GM23338 (cell line): ENCODE measurements at regions not wholly inside any gene's neighbourhood (a gene's known extent, or its start where the extent isn't known, plus 50 kb on each side); places are given as distances from the start of the nearest gene placed in this dataset.
A peak's percentile ranks its signal among the peaks of the same experiment; 100 is the strongest.

Experiments used
- ATAC-seq: fragments of 200-7000 bp; cut with Tn5 transposase; 3 replicates; pipeline ENCODE4 v1.9.1; 2020
- DNase-seq: peaks from one replicate; pipeline ENCODE4 v3.0.0-alpha.2; 2015; ENCODE audit warnings: low spot score
- H2AFZ ChIP-seq: fragments of 200-600 bp; sonication (generic); 2 replicates; pipeline ENCODE4 v1.8.0; 2016; ENCODE audit warnings: antibody characterized with exemption, mild to moderate bottlenecking, moderate library complexity
- H3F3A ChIP-seq: fragments of 200-600 bp; sonication (generic); replicated peaks from 2 replicates; pipeline ENCODE4 v1.8.0; 2017; ENCODE audit warnings: antibody characterized with exemption, mixed run types, low read depth
- H3K27ac ChIP-seq: fragments of 200-600 bp; sonication (generic); 2 replicates; pipeline ENCODE4 v1.6.1; 2016; ENCODE audit warnings: low read depth
- H3K27me3 ChIP-seq: fragments of 200-600 bp; sonication (generic); 2 replicates; pipeline ENCODE4 v1.8.0; 2016; ENCODE audit warnings: mild to moderate bottlenecking, mixed run types, moderate library complexity; ENCODE audit not compliant: insufficient read depth
- H3K36me3 ChIP-seq: fragments of 200-600 bp; sonication (generic); 2 replicates; pipeline ENCODE4 v1.8.0; 2016; ENCODE audit warnings: mild to moderate bottlenecking; ENCODE audit not compliant: insufficient read depth
- H3K4me1 ChIP-seq: fragments of 200-600 bp; sonication (generic); 2 replicates; pipeline ENCODE4 v1.8.0; 2016; ENCODE audit warnings: mild to moderate bottlenecking, moderate library complexity; ENCODE audit not compliant: insufficient read depth
- H3K4me2 ChIP-seq: fragments of 200-600 bp; sonication (generic); 2 replicates; pipeline ENCODE4 v1.7.1; 2017; ENCODE audit warnings: mixed run types
- H3K4me3 ChIP-seq: fragments of 200-600 bp; sonication (generic); 2 replicates; pipeline ENCODE4 v1.6.1; 2016; ENCODE audit warnings: mixed run types
- H3K79me2 ChIP-seq: fragments of 200-600 bp; sonication (generic); replicated peaks from 2 replicates; pipeline ENCODE4 v1.8.0; 2017; ENCODE audit warnings: mild to moderate bottlenecking; ENCODE audit not compliant: insufficient read depth
- H3K9me2 ChIP-seq: fragments of 200-600 bp; sonication (generic); 2 replicates; pipeline ENCODE4 v1.8.0; 2017; ENCODE audit not compliant: insufficient read depth
- H4K20me1 ChIP-seq: fragments of 200-600 bp; sonication (generic); replicated peaks from 2 replicates; pipeline ENCODE4 v1.8.0; 2017; ENCODE audit warnings: mild to moderate bottlenecking; ENCODE audit not compliant: insufficient read depth
- H3K27ac Mint-ChIP-seq: 2 replicates; pipeline ENCODE4 v1.8.0; 2020; ENCODE audit warnings: inconsistent platforms, mild to moderate bottlenecking, moderate library complexity, mixed read lengths
- H3K27me3 Mint-ChIP-seq: 3 replicates; pipeline ENCODE4 v1.8.0; 2022; ENCODE audit warnings: low read depth, mild to moderate bottlenecking, moderate library complexity, mixed read lengths, inconsistent platforms; ENCODE audit not compliant: insufficient read depth, poor library complexity
- H3K36me3 Mint-ChIP-seq: 3 replicates; pipeline ENCODE4 v1.8.0; 2021; ENCODE audit warnings: low read depth, mild to moderate bottlenecking, inconsistent platforms, moderate library complexity, mixed read lengths
- H3K4me1 Mint-ChIP-seq: 3 replicates; pipeline ENCODE4 v1.8.0; 2020; ENCODE audit warnings: mild to moderate bottlenecking, inconsistent platforms, mixed read lengths
- H3K4me3 Mint-ChIP-seq: 3 replicates; pipeline ENCODE4 v1.8.0; 2021; ENCODE audit warnings: moderate library complexity, mild to moderate bottlenecking, inconsistent platforms, mixed read lengths
- H3K9me3 Mint-ChIP-seq: 3 replicates; pipeline ENCODE4 v1.8.0; 2020; ENCODE audit warnings: moderate library complexity, mild to moderate bottlenecking, inconsistent platforms, mixed read lengths
- CREB1 ChIP-seq: fragments of 250-450 bp; sonication (Bioruptor Pico); IDR thresholded peaks from 2 replicates; pipeline ENCODE4 v1.5.0; 2020; ENCODE audit warnings: low read depth, mild to moderate bottlenecking, moderate library complexity
- ETS1 ChIP-seq: IDR thresholded peaks from 2 replicates; pipeline ENCODE4 v1.6.1; 2016; ENCODE audit warnings: antibody characterized with exemption
- EZH2 ChIP-seq: fragments of 200-600 bp; sonication (generic); IDR thresholded peaks from one replicate; pipeline ENCODE4 v1.8.0; 2017; ENCODE audit warnings: antibody characterized with exemption, mild to moderate bottlenecking, low read depth; ENCODE audit not compliant: unreplicated experiment
- JUNB ChIP-seq: IDR thresholded peaks from one replicate; pipeline ENCODE4 v1.6.1; 2016; ENCODE audit warnings: antibody characterized with exemption; ENCODE audit not compliant: unreplicated experiment
- NANOG ChIP-seq: IDR thresholded peaks from 2 replicates; pipeline ENCODE4 v1.6.1; 2016; ENCODE audit warnings: antibody characterized with exemption, borderline replicate concordance
- POLR2AphosphoS5 ChIP-seq: IDR thresholded peaks from 2 replicates; pipeline ENCODE4 v1.6.1; 2016; ENCODE audit warnings: antibody characterized with exemption, low read depth
- ZNF331 ChIP-seq: fragments of 250-450 bp; sonication (Bioruptor Pico); IDR thresholded peaks from 2 replicates; pipeline ENCODE4 v1.5.0; 2020; ENCODE audit warnings: low read depth, mild to moderate bottlenecking, moderate library complexity
- TF ChIP-seq, protein P1 (sequence below): fragments of 250-450 bp; sonication (Bioruptor Pico); IDR thresholded peaks from 2 replicates; pipeline ENCODE4 v1.5.0; 2020; ENCODE audit warnings: mild to moderate bottlenecking, moderate library complexity

DNA sequence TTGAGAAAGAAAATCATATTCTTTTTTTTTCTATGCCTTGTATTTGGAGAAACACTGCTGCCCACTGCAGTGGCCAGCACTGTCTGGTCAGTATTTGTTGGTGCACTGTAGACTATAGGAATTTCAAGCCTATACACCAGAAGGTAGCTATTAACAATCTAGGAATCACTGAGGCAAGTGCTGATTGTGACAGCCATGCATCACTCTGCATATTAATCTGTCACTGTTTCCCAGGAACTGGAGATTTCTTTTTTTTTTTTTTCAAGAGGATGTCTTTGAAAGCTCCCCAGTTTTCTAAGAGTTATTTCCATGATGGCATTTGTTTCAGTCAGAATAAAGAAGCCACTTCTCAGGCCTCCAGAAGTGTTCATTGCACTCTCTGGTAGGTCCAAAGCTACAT is 737.8 kb upstream of the PTBP2 start (continued):
- TF ChIP-seq, protein P1, sequence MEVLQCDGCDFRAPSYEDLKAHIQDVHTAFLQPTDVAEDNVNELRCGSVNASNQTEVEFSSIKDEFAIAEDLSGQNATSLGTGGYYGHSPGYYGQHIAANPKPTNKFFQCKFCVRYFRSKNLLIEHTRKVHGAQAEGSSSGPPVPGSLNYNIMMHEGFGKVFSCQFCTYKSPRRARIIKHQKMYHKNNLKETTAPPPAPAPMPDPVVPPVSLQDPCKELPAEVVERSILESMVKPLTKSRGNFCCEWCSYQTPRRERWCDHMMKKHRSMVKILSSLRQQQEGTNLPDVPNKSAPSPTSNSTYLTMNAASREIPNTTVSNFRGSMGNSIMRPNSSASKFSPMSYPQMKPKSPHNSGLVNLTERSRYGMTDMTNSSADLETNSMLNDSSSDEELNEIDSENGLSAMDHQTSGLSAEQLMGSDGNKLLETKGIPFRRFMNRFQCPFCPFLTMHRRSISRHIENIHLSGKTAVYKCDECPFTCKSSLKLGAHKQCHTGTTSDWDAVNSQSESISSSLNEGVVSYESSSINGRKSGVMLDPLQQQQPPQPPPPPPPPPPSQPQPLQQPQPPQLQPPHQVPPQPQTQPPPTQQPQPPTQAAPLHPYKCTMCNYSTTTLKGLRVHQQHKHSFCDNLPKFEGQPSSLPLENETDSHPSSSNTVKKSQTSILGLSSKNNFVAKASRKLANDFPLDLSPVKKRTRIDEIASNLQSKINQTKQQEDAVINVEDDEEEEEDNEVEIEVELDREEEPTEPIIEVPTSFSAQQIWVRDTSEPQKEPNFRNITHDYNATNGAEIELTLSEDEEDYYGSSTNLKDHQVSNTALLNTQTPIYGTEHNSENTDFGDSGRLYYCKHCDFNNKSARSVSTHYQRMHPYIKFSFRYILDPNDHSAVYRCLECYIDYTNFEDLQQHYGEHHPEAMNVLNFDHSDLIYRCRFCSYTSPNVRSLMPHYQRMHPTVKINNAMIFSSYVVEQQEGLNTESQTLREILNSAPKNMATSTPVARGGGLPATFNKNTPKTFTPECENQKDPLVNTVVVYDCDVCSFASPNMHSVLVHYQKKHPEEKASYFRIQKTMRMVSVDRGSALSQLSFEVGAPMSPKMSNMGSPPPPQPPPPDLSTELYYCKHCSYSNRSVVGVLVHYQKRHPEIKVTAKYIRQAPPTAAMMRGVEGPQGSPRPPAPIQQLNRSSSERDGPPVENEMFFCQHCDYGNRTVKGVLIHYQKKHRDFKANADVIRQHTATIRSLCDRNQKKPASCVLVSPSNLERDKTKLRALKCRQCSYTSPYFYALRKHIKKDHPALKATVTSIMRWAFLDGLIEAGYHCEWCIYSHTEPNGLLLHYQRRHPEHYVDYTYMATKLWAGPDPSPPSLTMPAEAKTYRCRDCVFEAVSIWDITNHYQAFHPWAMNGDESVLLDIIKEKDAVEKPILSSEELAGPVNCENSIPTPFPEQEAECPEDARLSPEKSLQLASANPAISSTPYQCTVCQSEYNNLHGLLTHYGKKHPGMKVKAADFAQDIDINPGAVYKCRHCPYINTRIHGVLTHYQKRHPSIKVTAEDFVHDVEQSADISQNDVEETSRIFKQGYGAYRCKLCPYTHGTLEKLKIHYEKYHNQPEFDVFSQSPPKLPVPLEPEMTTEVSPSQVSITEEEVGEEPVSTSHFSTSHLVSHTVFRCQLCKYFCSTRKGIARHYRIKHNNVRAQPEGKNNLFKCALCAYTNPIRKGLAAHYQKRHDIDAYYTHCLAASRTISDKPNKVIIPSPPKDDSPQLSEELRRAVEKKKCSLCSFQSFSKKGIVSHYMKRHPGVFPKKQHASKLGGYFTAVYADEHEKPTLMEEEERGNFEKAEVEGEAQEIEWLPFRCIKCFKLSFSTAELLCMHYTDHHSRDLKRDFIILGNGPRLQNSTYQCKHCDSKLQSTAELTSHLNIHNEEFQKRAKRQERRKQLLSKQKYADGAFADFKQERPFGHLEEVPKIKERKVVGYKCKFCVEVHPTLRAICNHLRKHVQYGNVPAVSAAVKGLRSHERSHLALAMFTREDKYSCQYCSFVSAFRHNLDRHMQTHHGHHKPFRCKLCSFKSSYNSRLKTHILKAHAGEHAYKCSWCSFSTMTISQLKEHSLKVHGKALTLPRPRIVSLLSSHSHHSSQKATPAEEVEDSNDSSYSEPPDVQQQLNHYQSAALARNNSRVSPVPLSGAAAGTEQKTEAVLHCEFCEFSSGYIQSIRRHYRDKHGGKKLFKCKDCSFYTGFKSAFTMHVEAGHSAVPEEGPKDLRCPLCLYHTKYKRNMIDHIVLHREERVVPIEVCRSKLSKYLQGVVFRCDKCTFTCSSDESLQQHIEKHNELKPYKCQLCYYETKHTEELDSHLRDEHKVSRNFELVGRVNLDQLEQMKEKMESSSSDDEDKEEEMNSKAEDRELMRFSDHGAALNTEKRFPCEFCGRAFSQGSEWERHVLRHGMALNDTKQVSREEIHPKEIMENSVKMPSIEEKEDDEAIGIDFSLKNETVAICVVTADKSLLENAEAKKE, result no peak
- TF ChIP-seq ZNF331 (CRISPR knock-in tag) (no peak), CREB1 (CRISPR knock-in tag) (no peak)

DNA sequence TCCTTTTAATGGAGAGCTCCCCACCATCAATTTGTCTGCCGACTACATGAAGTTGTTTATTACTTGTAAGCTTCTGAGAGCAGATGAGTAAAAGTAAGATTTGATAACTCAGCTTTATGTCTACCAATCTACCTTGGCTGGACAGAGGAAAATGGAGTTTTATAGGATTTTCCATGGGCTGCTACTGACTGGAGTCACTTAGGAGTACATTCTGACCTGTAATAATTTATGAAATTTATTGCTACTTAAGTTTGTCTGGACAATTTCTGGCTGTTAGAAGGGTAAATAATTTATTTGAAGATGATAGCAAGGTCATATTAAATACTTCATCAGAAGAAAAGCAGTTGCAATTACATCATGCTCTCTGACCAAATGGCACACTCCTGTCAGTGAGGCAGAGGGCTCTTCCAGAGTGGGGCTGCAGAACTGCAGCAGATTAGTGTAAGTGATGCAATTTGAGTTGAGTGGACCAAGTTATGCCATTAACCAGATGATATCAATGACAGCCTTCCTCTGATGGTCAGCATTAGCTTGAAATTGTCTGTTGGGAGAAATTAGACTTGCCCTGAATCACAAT is 736.7 kb upstream of the PTBP2 start:
- no peak overlapping the region for H3K4me3 ChIP-seq
- no peak overlapping the region for H3K27ac ChIP-seq
- Mint-ChIP-seq H3K9me3 (no peaks in the 10 kb centered on the region), H3K4me1 (peaks cover 8% of the 10 kb centered on the region; the same call in 1 of the 3 replicates), H3K36me3 (no peaks in the 10 kb centered on the region), H3K27me3 (no peaks in the 10 kb centered on the region), H3K27ac (no peak overlapping the region), H3K4me3 (no peak overlapping the region)
- H3F3A ChIP-seq, result no peaks in the 10 kb centered on the region
- ATAC-seq (no peak), DNase-seq (no peak)
- H2AFZ ChIP-seq, result peak overlapping the region; percentile 83
- H3K79me2 ChIP-seq, result no peaks in the 10 kb centered on the region
- no peaks in the 10 kb centered on the region for H3K36me3 ChIP-seq
- H4K20me1 ChIP-seq, result no peaks in the 10 kb centered on the region
- no peaks in the 10 kb centered on the region; the same call in 1 of the 2 replicates for H3K9me2 ChIP-seq
- H3K4me2 ChIP-seq, result no peak overlapping the region
- no peaks in the 10 kb centered on the region; the same call in 1 of the 2 replicates for H3K4me1 ChIP-seq
- H3K27me3 ChIP-seq, result no peaks in the 10 kb centered on the region
- TF ChIP-seq NANOG, result no peak
- no peak for TF ChIP-seq ETS1
- TF ChIP-seq, protein P1, result no peak
- no peak for TF ChIP-seq JUNB
- no peak for TF ChIP-seq POLR2AphosphoS5
- no peak for TF ChIP-seq EZH2
